Stimulated activated CD8-positive, alpha-beta memory T cell treated with anti-CD3 and anti-CD28 coated beads, Interleukin-15, amount 100 ng/mL, for 1 hour (primary cell): ENCODE measurements at regions not wholly inside any gene's neighbourhood (a gene's known extent, or its start where the extent isn't known, plus 50 kb on each side); places are given as distances from the start of the nearest gene placed in this dataset.

Source experiments
- DNase-seq: peaks from one replicate; pipeline ENCODE4 v3.0.0-alpha.2; 2020; ENCODE audit warnings: low read depth

DNA sequence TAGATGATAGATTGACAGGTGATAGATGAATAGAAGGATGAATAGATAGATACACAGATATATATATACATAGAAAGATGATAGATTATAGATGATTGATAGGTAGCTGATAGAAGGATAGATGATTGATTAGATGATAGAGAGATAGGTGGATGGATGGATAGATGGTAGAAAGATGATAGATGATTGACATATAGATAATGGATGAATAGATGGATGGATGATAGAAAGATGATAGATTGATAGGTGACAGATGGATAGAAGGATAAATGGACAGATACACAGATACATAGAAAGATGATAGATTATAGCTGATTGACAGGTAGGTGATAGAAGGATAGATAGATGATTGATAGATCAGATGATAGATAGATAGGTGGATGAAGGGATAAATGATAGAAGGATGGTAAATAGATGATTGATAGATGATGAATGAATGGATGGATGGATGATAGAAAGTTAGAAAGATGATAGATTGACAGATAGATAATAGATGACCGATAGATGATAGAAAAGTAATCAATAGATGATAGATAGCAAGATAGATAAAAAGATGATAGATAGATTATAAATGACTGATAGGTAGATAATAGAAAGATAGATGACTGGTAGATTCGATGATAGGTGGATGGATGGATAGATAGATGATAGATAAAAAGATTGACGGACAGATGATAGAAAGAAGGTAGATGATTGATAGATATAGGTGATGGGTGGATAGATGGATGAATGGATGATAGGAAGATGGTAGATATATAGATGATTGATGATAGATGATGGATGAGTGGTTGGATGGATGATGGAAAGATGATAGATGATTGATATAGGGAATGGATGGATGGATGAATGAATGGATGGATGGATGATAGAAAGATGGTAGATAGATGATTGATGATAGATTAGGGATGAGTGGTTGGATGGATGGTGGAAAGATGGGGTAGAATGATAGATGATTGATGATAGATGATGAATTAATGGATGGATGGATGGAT, 80.4 kb downstream of the MICALL2 start:
- no peak for DNase-seq

DNA sequence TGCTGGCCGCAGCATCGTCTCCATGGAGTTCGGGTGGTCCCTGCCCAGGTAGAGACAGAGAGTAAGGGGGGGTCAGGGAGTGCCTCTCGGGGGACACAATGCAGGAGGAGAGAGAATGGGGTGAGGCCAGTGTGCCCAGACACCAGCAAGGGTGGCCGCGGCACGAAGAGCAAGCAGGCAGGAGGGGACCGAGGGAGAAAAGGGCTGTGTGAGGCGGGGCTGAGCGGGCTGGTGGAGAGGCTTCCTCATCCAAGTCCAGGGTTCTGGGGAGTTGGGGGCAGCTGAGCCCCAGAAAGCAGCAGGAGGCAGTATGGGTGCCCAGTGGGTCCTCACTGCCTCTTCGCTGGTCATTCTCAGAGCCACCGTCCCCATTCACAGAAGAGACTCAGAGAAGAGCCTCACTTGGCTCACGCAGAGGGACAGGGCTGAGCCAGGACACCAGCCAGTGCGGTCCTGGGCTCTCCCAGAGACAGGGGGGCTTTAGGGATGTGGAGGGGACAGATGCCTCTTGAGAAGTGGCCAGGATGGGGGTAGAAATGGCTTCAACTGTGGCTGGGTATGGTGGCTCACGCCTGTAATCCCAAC, 78.9 kb downstream of the MICALL2 start:
- no peak for DNase-seq

DNA sequence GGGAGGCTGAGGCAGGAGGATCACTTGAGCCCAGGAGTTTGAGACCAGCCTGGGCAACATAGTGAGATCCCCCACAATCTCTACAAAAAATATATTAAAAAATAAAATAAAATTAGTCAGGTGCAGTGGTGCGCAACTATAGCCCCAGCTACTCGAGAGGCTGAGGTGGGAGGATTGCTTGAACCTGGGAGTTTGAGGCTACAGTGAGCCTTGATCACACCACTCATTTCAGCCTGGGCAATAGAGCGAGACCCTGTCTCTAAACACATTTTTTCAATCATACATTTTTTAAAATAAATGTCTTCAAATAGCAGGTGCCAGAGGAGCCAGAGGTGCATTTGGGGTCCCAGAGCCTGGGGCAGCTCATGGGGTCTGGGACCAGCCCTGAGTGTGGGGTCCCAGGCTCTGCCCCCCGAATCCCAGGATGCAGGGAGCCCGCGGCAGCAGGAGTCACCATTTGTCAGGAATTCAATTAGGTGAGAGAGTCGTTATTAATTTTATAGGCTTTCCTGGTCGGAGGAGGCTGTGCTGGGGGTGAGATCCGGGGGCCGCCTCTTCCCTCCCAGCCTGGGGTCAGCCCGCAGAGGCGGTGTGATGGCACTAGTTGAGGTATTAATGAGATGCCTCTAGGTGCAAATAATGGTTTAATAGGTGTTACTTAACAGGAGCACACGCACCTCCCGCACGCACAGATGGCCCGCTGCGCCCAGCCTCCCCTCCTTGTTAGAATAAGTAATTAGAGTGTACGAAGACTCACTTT, 78.3 kb downstream of the MICALL2 start:
- no peak for DNase-seq

- DNase-seq, result no peak
Measured at GRCh38 chr7:1382553-1383397, 76.5 kb downstream of the MICALL2 start.

DNA sequence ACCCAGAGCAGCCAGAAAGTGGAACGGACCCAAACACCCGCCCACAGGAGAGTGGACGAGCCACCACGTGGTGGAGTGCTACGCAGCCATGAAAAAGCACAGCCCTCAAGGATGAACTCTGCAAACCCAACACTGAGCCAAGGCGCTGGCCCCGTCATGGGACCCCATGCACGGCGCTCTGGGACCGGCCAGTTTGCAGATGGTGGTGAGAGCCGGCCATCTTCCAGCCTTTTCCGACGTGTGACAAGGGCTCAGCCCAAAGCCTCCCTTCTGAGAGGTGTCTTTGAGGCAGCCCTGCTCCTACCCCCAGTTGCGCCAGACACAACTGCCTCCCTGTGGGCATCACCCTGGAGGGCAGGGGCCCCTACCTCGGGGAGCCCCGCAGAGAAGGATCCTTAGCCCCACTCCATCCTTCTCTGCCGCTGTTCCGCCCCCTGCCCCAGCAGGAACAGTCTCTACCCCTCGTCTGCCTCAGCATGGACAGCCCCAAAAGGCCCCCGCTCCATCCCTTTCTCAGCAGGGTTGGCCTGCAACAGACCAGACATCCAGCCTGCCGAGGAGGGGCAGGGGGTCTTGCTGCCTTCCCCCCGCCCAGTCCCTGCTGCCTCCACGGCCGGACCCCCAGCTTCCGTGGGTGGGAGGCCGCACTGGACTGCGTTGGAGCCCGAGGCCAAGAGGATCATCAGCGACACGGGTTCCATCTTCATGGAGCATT, 75.7 kb downstream of the MICALL2 start:
- no peak for DNase-seq

DNA sequence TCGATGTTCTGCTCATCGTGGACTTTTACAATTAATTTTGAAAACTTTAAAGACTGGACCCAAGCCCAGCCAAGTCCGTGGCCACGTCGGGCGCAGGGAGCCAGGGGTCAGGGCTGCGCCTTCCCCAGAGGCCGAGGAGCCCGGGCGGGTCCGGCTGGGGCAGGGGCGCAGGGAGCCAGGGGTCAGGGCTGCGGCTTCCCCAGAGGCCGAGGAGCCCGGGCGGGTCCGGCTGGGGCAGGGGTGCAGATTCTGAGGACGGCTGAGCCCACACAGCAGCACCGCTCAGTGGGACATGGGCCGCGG, 75.2 kb downstream of the MICALL2 start:
- no peak for DNase-seq
